Karpas-422 (cell line): ENCODE measurements at regions not wholly inside any gene's neighbourhood (a gene's known extent, or its start where the extent isn't known, plus 50 kb on each side); places are given as distances from the start of the nearest gene placed in this dataset.
A peak's percentile ranks its signal among the peaks of the same experiment; 100 is the strongest.

Source experiments
- DNase-seq: peaks from one replicate; pipeline ENCODE4 v3.0.0-alpha.2; 2015
- H2AFZ ChIP-seq: fragments of 200-600 bp; sonication (generic); 2 replicates; pipeline ENCODE4 v1.6.1; 2014; ENCODE audit warnings: antibody characterized with exemption, low read length, mixed read lengths
- H3K27ac ChIP-seq: fragments of 200-600 bp; sonication (generic); 2 replicates; pipeline ENCODE4 v1.5.1; 2014; ENCODE audit warnings: mild to moderate bottlenecking, low read length, moderate library complexity
- H3K27me3 ChIP-seq: fragments of 200-600 bp; sonication (generic); 2 replicates; pipeline ENCODE4 v1.6.1; 2014; ENCODE audit warnings: low read length, mixed read lengths
- H3K36me3 ChIP-seq: fragments of 200-600 bp; sonication (generic); 2 replicates; pipeline ENCODE4 v1.6.1; 2014; ENCODE audit warnings: low read length, mixed read lengths; ENCODE audit not compliant: insufficient read depth
- H3K4me1 ChIP-seq: fragments of 200-600 bp; sonication (generic); 2 replicates; pipeline ENCODE4 v1.6.1; 2014; ENCODE audit warnings: mild to moderate bottlenecking, low read length, mixed read lengths
- H3K4me2 ChIP-seq: fragments of 200-600 bp; sonication (generic); 2 replicates; pipeline ENCODE4 v1.6.1; 2014; ENCODE audit warnings: low read length, low read depth, mild to moderate bottlenecking; ENCODE audit not compliant: poor library complexity, severe bottlenecking
- H3K4me3 ChIP-seq: fragments of 200-600 bp; sonication (generic); 2 replicates; pipeline ENCODE4 v1.5.1; 2014; ENCODE audit warnings: mild to moderate bottlenecking, antibody characterized with exemption, low read length, mixed read lengths
- H3K79me2 ChIP-seq: fragments of 200-600 bp; sonication (generic); 2 replicates; pipeline ENCODE4 v1.6.1; 2014; ENCODE audit warnings: mild to moderate bottlenecking, low read length, mixed read lengths
- H3K9ac ChIP-seq: fragments of 200-600 bp; sonication (generic); 2 replicates; pipeline ENCODE4 v1.6.0; 2014; ENCODE audit warnings: low read length
- H3K9me2 ChIP-seq: fragments of 200-600 bp; sonication (generic), shearing (Covaris generic); replicated peaks from 2 replicates; pipeline ENCODE4 v1.6.0; 2014; ENCODE audit warnings: mild to moderate bottlenecking, low read length, moderate library complexity; ENCODE audit not compliant: insufficient read depth
- H3K9me3 ChIP-seq: fragments of 300-700, 200-600 bp; sonication (generic); 2 replicates; pipeline ENCODE4 v1.6.1; 2014; ENCODE audit warnings: low read length, mixed read lengths
- H4K20me1 ChIP-seq: fragments of 200-600 bp; sonication (generic); 2 replicates; pipeline ENCODE4 v1.6.1; 2014; ENCODE audit warnings: mild to moderate bottlenecking, antibody characterized with exemption, low read length, low read depth; ENCODE audit not compliant: insufficient read depth

- no peak overlapping the region for H3K4me3 ChIP-seq
- H3K27ac ChIP-seq = no peak overlapping the region
Measured at GRCh38 chr2:65525616-65526231, 93.3 kb upstream of the SPRED2 start.

GRCh38 chr2:65522922-65523321 is 90.5 kb upstream of the SPRED2 start:
- H3K79me2 ChIP-seq = no peaks in the 10 kb centered on the region
- H3K4me2 ChIP-seq = no peak overlapping the region
- H3K27ac ChIP-seq = no peak overlapping the region
- H3K4me1 ChIP-seq = no peaks in the 10 kb centered on the region
- H2AFZ ChIP-seq = no peak overlapping the region
- no peak for DNase-seq
- no peak overlapping the region for H3K4me3 ChIP-seq
- no peaks in the 10 kb centered on the region for H3K27me3 ChIP-seq
- no peak overlapping the region for H3K9ac ChIP-seq
- no peaks in the 10 kb centered on the region for H3K9me3 ChIP-seq
- H3K36me3 ChIP-seq = no peaks in the 10 kb centered on the region
- no peaks in the 10 kb centered on the region for H3K9me2 ChIP-seq
- no peaks in the 10 kb centered on the region for H4K20me1 ChIP-seq

More at GRCh38 chr2:65525616-65526231, 93.3 kb upstream of the SPRED2 start:
- no peak overlapping the region for H3K4me2 ChIP-seq
- no peak overlapping the region for H3K9ac ChIP-seq
- H3K9me3 ChIP-seq = no peaks in the 10 kb centered on the region
- no peaks in the 10 kb centered on the region; the same call in 1 of the 2 replicates for H3K27me3 ChIP-seq
- no peak overlapping the region for H2AFZ ChIP-seq
- H3K9me2 ChIP-seq = no peaks in the 10 kb centered on the region
- no peaks in the 10 kb centered on the region for H3K36me3 ChIP-seq
- no peaks in the 10 kb centered on the region for H3K4me1 ChIP-seq
- H4K20me1 ChIP-seq = no peaks in the 10 kb centered on the region
- DNase-seq = no peak
- no peaks in the 10 kb centered on the region for H3K79me2 ChIP-seq

GRCh38 chr2:65518751-65519150 is 86.4 kb upstream of the SPRED2 start:
- Histone ChIP-seq H3K27me3 (no peaks in the 10 kb centered on the region), H3K4me2 (no peak overlapping the region), H3K79me2 (no peaks in the 10 kb centered on the region), H3K9ac (no peak overlapping the region), H4K20me1 (no peaks in the 10 kb centered on the region), H3K36me3 (no peaks in the 10 kb centered on the region), H2AFZ (no peak overlapping the region), H3K4me1 (no peaks in the 10 kb centered on the region), H3K9me3 (no peaks in the 10 kb centered on the region), H3K9me2 (no peaks in the 10 kb centered on the region), H3K27ac (no peak overlapping the region), H3K4me3 (no peak overlapping the region)
- no peak for DNase-seq

GRCh38 chr2:65514555-65515195 is 82.3 kb upstream of the SPRED2 start:
- Histone ChIP-seq H3K4me3 (no peak overlapping the region), H3K36me3 (no peaks in the 10 kb centered on the region), H3K9ac (no peak overlapping the region), H3K4me1 (no peaks in the 10 kb centered on the region), H2AFZ (no peak overlapping the region), H3K27me3 (no peaks in the 10 kb centered on the region), H3K27ac (no peak overlapping the region), H4K20me1 (no peaks in the 10 kb centered on the region), H3K9me2 (no peaks in the 10 kb centered on the region), H3K9me3 (no peaks in the 10 kb centered on the region), H3K4me2 (no peak overlapping the region), H3K79me2 (no peaks in the 10 kb centered on the region)
- DNase-seq = no peak

DNA sequence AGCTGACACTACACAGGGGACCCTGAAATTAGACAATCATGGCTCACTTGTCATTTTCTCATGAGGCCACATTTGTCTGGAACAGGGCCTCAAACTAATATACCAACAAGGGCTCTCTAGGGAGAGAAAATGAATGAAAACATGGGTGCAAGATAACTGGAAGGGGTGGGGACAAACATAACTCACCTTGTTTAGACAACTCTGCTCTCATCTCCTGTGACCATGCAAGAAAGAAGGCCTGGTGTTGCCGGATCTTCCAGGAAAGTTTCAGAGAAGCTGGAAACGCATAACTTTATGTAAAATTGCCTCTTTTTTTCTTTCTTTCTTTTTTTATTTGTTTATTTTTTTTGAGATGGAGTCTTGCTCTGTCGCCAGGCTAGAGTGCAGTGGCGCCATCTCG is 80.4 kb upstream of the SPRED2 start:
- no peaks in the 10 kb centered on the region for H3K9me3 ChIP-seq
- no peaks in the 10 kb centered on the region for H3K9me2 ChIP-seq
- no peak overlapping the region for H3K4me2 ChIP-seq
- no peaks in the 10 kb centered on the region for H4K20me1 ChIP-seq
- H3K4me1 ChIP-seq = no peaks in the 10 kb centered on the region
- H3K4me3 ChIP-seq = no peak overlapping the region
- no peak overlapping the region for H2AFZ ChIP-seq
- DNase-seq = no peak
- H3K36me3 ChIP-seq = no peaks in the 10 kb centered on the region
- no peak overlapping the region for H3K27ac ChIP-seq
- H3K79me2 ChIP-seq = no peaks in the 10 kb centered on the region
- no peaks in the 10 kb centered on the region for H3K27me3 ChIP-seq
- no peak overlapping the region for H3K9ac ChIP-seq

DNA sequence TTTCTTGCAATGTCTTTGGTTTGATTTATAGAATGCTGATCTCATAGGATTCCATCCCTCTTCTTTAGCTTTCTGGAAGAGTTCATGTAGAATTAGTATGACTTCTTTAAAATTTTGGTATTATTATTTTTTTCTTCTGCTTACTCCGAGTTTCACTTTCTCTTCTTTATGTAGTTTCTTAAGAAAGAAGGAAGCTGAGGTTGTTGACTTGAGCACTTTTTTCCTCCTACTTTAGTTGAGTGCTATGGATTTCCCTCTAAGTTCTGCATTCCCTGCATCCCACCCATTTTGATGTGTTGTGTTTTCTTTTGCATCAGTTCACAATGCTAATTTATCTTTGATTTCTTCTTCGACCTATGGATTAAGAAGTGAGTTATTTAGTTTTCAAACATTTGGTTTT is 78.9 kb upstream of the SPRED2 start:
- Histone ChIP-seq H3K9ac (no peak overlapping the region), H3K27me3 (no peaks in the 10 kb centered on the region), H3K9me2 (no peaks in the 10 kb centered on the region), H3K9me3 (no peaks in the 10 kb centered on the region), H2AFZ (0 out of 2 replicates have a peak overlapping the region, but pooled peaks have one; percentile 7), H3K27ac (no peak overlapping the region), H3K36me3 (no peaks in the 10 kb centered on the region), H3K79me2 (no peaks in the 10 kb centered on the region), H3K4me1 (no peaks in the 10 kb centered on the region), H3K4me3 (no peak overlapping the region), H4K20me1 (no peaks in the 10 kb centered on the region), H3K4me2 (peak overlapping the region; percentile 6)
- no peak for DNase-seq

DNA sequence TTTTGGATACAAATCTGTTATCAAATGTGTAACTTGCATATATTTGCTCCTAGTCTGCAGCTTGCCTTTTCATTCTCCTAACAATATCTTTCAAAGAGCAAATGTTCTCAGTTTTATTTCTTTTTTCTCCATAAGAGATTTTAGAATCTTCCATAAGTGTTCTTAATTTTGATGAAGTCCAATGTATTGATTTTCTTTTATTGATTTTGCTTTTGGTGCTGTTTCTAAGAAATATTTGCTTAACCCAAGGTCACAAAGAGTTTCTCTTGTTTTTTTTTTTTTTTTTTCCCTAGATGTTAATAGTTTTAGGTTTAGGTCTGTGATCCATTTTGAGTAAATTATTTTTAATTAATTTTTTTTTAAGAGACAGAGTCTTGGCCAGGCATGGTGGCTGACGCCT is 75.8 kb upstream of the SPRED2 start:
- H3K79me2 ChIP-seq = no peaks in the 10 kb centered on the region
- H3K27ac ChIP-seq = no peak overlapping the region
- H3K9ac ChIP-seq = no peak overlapping the region
- H3K9me2 ChIP-seq = no peaks in the 10 kb centered on the region
- no peaks in the 10 kb centered on the region for H3K4me1 ChIP-seq
- H2AFZ ChIP-seq = no peak overlapping the region
- H3K9me3 ChIP-seq = no peaks in the 10 kb centered on the region
- no peak for DNase-seq
- no peaks in the 10 kb centered on the region for H3K36me3 ChIP-seq
- H4K20me1 ChIP-seq = no peaks in the 10 kb centered on the region
- H3K27me3 ChIP-seq = peaks cover 9% of the 10 kb centered on the region; the same call in 1 of the 2 replicates
- H3K4me3 ChIP-seq = no peak overlapping the region
- no peak overlapping the region for H3K4me2 ChIP-seq

- DNase-seq = no peak
Measured at GRCh38 chr2:65507102-65508069, 75.0 kb upstream of the SPRED2 start.

More at GRCh38 chr2:65507102-65508069, 75.0 kb upstream of the SPRED2 start:
- Histone ChIP-seq H3K36me3 (no peaks in the 10 kb centered on the region), H2AFZ (no peak overlapping the region), H3K27ac (no peak overlapping the region), H3K9me2 (no peaks in the 10 kb centered on the region), H4K20me1 (no peaks in the 10 kb centered on the region), H3K79me2 (no peaks in the 10 kb centered on the region), H3K9ac (no peak overlapping the region), H3K9me3 (no peaks in the 10 kb centered on the region), H3K4me2 (no peak overlapping the region), H3K4me3 (no peak overlapping the region), H3K4me1 (no peaks in the 10 kb centered on the region), H3K27me3 (peaks cover 9% of the 10 kb centered on the region; the same call in 1 of the 2 replicates)
